HCT116 (cell line): ENCODE measurements at regions not wholly inside any gene's neighbourhood (a gene's known extent, or its start where the extent isn't known, plus 50 kb on each side); places are given as distances from the start of the nearest gene placed in this dataset.

Source experiments
- ATAC-seq: fragments of 200-7000 bp; cut with Tn5 transposase; 2 replicates; pipeline ENCODE4 v1.9.1; 2020; ENCODE audit warnings: mild to moderate bottlenecking, moderate library complexity
- BruUV-seq: library from RNA; stranded (reverse); fragments of 400-500 nt; replicated peaks from 2 replicates; lab custom pipeline; 2021; lab: Mats Ljungman, UMichigan
- CTCF ChIA-PET: fragments of 300-600 bp; sonication (Branson Sonifier 250); formaldehyde crosslinking; loops from one replicate; lab custom pipeline; 2021; ENCODE audit warnings: antibody characterized with exemption; lab: Charles Lee
- POLR2A ChIA-PET: fragments of 300-600, 350-600 bp; sonication (Branson Sonifier 250); formaldehyde crosslinking; loops from one replicate; lab custom pipeline; 2021; ENCODE audit warnings: antibody characterized with exemption; lab: Charles Lee
- RAD21 ChIA-PET, 2 experiments: fragments of 300-600 bp; sonication (Branson Sonifier 250); formaldehyde crosslinking; loops; one replicate each; lab custom pipeline; 2023; ENCODE audit warnings: low total read pairs in 2 of 2; ENCODE audit not compliant: uncharacterized antibody in 2 of 2, unreplicated experiment in 2 of 2, low non-redundant PET in 1 of 2; lab: Charles Lee
- DNase-seq: peaks from one replicate; pipeline ENCODE4 v3.0.0-alpha.2; 2010; ENCODE audit warnings: low read depth, low spot score
- H2AFZ ChIP-seq: fragments of 200-600 bp; shearing (Covaris generic), sonication (generic); 2 replicates; pipeline ENCODE4 v1.6.1; 2017; ENCODE audit warnings: low read depth, mixed run types, mixed read lengths, antibody characterized with exemption, low read length; ENCODE audit not compliant: poor library complexity, severe bottlenecking
- H3K27ac ChIP-seq: 2 replicates; pipeline ENCODE4 v1.5.1; 2012; ENCODE audit warnings: low read depth, low read length
- H3K27me3 ChIP-seq: fragments of 200-600 bp; sonication (generic); 2 replicates; pipeline ENCODE4 v1.6.1; 2016; ENCODE audit warnings: mixed run types, low read length, mixed read lengths; ENCODE audit not compliant: insufficient read depth
- H3K36me3 ChIP-seq, 2 experiments: fragments of 200-500 bp in 1 of 2; fragments of 200-600 bp in 1 of 2; sonication (Bioruptor generic) in 1 of 2; sonication (generic) in 1 of 2; 2 replicates each; pipeline versions ENCODE4 v1.5.1 to v1.6.1; 2014 to 2016; ENCODE audit warnings: low read length in 2 of 2, inconsistent platforms in 1 of 2, mixed read lengths in 1 of 2, mixed run types in 1 of 2; ENCODE audit not compliant: insufficient read depth in 2 of 2, control insufficient read depth in 1 of 2
- H3K4me1 ChIP-seq, 2 experiments: fragments of 200-600 bp in 1 of 2; sonication (generic) in 1 of 2; 2 replicates each; pipeline versions ENCODE4 v1.5.1 to v1.6.1; 2012 to 2017; ENCODE audit warnings: low read length in 2 of 2, inconsistent platforms in 1 of 2, mild to moderate bottlenecking in 1 of 2, mixed read lengths in 1 of 2, mixed run types in 1 of 2, moderate library complexity in 1 of 2; ENCODE audit not compliant: insufficient read depth in 2 of 2, control insufficient read depth in 1 of 2
- H3K4me2 ChIP-seq: fragments of 200-600 bp; sonication (generic); 2 replicates; pipeline ENCODE4 v1.6.1; 2017; ENCODE audit warnings: mixed run types, low read length, mixed read lengths
- H3K4me3 ChIP-seq, 2 experiments: fragments of 200-600 bp in 1 of 2; sonication (generic) in 1 of 2; replicated peaks in 1 of 2; 2 replicates each; pipeline ENCODE4 v1.5.1; 2011 to 2016; ENCODE audit warnings: low read length in 2 of 2, control low read depth in 1 of 2, low read depth in 1 of 2, mild to moderate bottlenecking in 1 of 2, mixed read lengths in 1 of 2, mixed run types in 1 of 2
- H3K79me2 ChIP-seq: fragments of 200-600 bp; sonication (generic); 2 replicates; pipeline ENCODE4 v1.6.1; 2017; ENCODE audit warnings: mild to moderate bottlenecking, mixed run types, low read length, moderate library complexity, mixed read lengths; ENCODE audit not compliant: insufficient read depth
- H3K9ac ChIP-seq: fragments of 200-600 bp; sonication (generic); 2 replicates; pipeline ENCODE4 v1.6.1; 2016; ENCODE audit warnings: low read length, mixed read lengths
- H3K9me2 ChIP-seq: fragments of 200-600 bp; sonication (generic), shearing (Covaris generic); 2 replicates; pipeline ENCODE4 v1.6.1; 2017; ENCODE audit warnings: mixed run types, mild to moderate bottlenecking, moderate library complexity; ENCODE audit not compliant: insufficient read depth
- H3K9me3 ChIP-seq, 2 experiments: fragments of 200-500 bp in 1 of 2; fragments of 200-600 bp in 1 of 2; sonication (Bioruptor generic) in 1 of 2; sonication (generic) in 1 of 2; 2 replicates each; pipeline ENCODE4 v1.6.1; 2014 to 2017; ENCODE audit warnings: low read length in 2 of 2, mixed read lengths in 2 of 2, inconsistent platforms in 1 of 2, low read depth in 1 of 2, mild to moderate bottlenecking in 1 of 2, mixed run types in 1 of 2, moderate library complexity in 1 of 2; ENCODE audit not compliant: control insufficient read depth in 1 of 2, insufficient read depth in 1 of 2
- H4K20me1 ChIP-seq: fragments of 200-600 bp; sonication (generic), shearing (Covaris generic); 2 replicates; pipeline ENCODE4 v1.6.1; 2017; ENCODE audit warnings: mixed run types, mild to moderate bottlenecking, moderate library complexity; ENCODE audit not compliant: insufficient read depth
- CEBPB ChIP-seq: IDR thresholded peaks from 2 replicates; pipeline ENCODE4 v1.6.1; 2012; ENCODE audit warnings: low read depth
- CTCF ChIP-seq, 3 experiments: fragments of 200-600 bp in 1 of 3; sonication (generic) in 1 of 3; IDR thresholded peaks in 2 of 3; conservative IDR thresholded peaks in 1 of 3; 2 replicates each; pipeline ENCODE4 v1.5.1; 2012 to 2017; ENCODE audit warnings: low read depth in 2 of 3, low read length in 2 of 3, antibody characterized with exemption in 1 of 3, borderline replicate concordance in 1 of 3, control low read depth in 1 of 3, mild to moderate bottlenecking in 1 of 3, mixed read lengths in 1 of 3, mixed run types in 1 of 3, moderate library complexity in 1 of 3; ENCODE audit not compliant: insufficient read depth in 1 of 3
- EGR1 ChIP-seq: IDR thresholded peaks from 2 replicates; pipeline ENCODE4 v1.6.1; 2012; ENCODE audit warnings: low read depth
- ELF1 ChIP-seq: IDR thresholded peaks from 2 replicates; pipeline ENCODE4 v1.6.1; 2012; ENCODE audit warnings: low read depth, borderline replicate concordance
- EZH2 ChIP-seq: fragments of 200-600 bp; sonication (generic); IDR thresholded peaks from 2 replicates; pipeline ENCODE4 v1.6.1; 2017; ENCODE audit warnings: antibody characterized with exemption, mixed run types
- EZH2phosphoT487 ChIP-seq: fragments of 200-600 bp; IDR thresholded peaks from 2 replicates; pipeline ENCODE4 v1.6.1; 2018; ENCODE audit warnings: antibody characterized with exemption, borderline replicate concordance
- JUND ChIP-seq: IDR thresholded peaks from 2 replicates; pipeline ENCODE4 v1.6.1; 2012
- MAX ChIP-seq: IDR thresholded peaks from 2 replicates; pipeline ENCODE4 v1.6.1; 2012
- POLR2A ChIP-seq: IDR thresholded peaks from 2 replicates; pipeline ENCODE4 v1.7.0; 2011; ENCODE audit warnings: borderline replicate concordance; ENCODE audit not compliant: insufficient read depth, insufficient read length; ENCODE audit errors: extremely low read depth
- POLR2AphosphoS5 ChIP-seq: IDR thresholded peaks from 2 replicates; pipeline ENCODE4 v1.6.1; 2011; ENCODE audit warnings: mild to moderate bottlenecking, low read depth, low read length, moderate library complexity
- RAD21 ChIP-seq: IDR thresholded peaks from 2 replicates; pipeline ENCODE4 v1.6.1; 2012; ENCODE audit warnings: low read depth, mild to moderate bottlenecking
- REST ChIP-seq: IDR thresholded peaks from 2 replicates; pipeline ENCODE4 v1.6.1; 2012; ENCODE audit warnings: low read depth
- SP1 ChIP-seq: IDR thresholded peaks from 2 replicates; pipeline ENCODE4 v1.6.1; 2012; ENCODE audit warnings: low read depth
- SRF ChIP-seq: IDR thresholded peaks from 2 replicates; pipeline ENCODE4 v1.6.1; 2012; ENCODE audit warnings: low read depth
- YY1 ChIP-seq: IDR thresholded peaks from 2 replicates; pipeline ENCODE4 v1.6.1; 2011; ENCODE audit warnings: low read length, low read depth, moderate library complexity, mild to moderate bottlenecking; ENCODE audit not compliant: insufficient replicate concordance; ENCODE audit errors: extremely low read depth
- ZBTB33 ChIP-seq: IDR thresholded peaks from 2 replicates; pipeline ENCODE4 v1.6.1; 2011; ENCODE audit warnings: mild to moderate bottlenecking, low read length, moderate library complexity; ENCODE audit not compliant: insufficient replicate concordance; ENCODE audit errors: extremely low read depth
- ZFX ChIP-seq: fragments of 450-650 bp; IDR thresholded peaks from 2 replicates; pipeline ENCODE4 v1.6.1; 2017
- intact Hi-C: fragments of 100-400 bp; cut with micrococcal nuclease; formaldehyde crosslinking; loops from 2 replicates; pipeline ENCODE4 v1.10.0; 2022

GRCh38 chr17:62897706-62898105 lies 68.3 kb upstream of the TANC2 start (continued):
- TF ChIP-seq YY1 (no peak), MAX (no peak)

- no TSS peak for BruUV-seq
- no peaks in the 10 kb centered on the region for H3K27me3 ChIP-seq
- H3K27ac ChIP-seq = no peak overlapping the region
- no peak overlapping the region for H3K4me2 ChIP-seq
- RAD21 ChIA-PET = no interaction called here
- no peaks in the 10 kb centered on the region for H4K20me1 ChIP-seq
- DNase-seq = no peak
- no peaks in the 10 kb centered on the region for H3K9me3 ChIP-seq
- no peak for ATAC-seq
- POLR2A ChIA-PET = no interaction called here
- no peak overlapping the region for H3K4me3 ChIP-seq
- CTCF ChIA-PET = no interaction called here
- H3K36me3 ChIP-seq = no peaks in the 10 kb centered on the region
- H3K9ac ChIP-seq = no peak overlapping the region
- H3K79me2 ChIP-seq = no peaks in the 10 kb centered on the region
- H3K4me1 ChIP-seq = peaks cover 6 to 14% of the 10 kb centered on the region in 2 experiments; a peak in 3 of 4 replicates
- no peaks in the 10 kb centered on the region for H3K9me2 ChIP-seq
- intact Hi-C loops = no loop called here
- H2AFZ ChIP-seq = no peak overlapping the region
- TF ChIP-seq JUND (no peak), ELF1 (no peak), EZH2 (no peak), POLR2AphosphoS5 (no peak), ZFX (no peak), EGR1 (no peak), SP1 (no peak), RAD21 (no peak), MAX (no peak), EZH2phosphoT487 (no peak), ZBTB33 (no peak), REST (no peak), CEBPB (no peak), POLR2A (no peak), SRF (no peak), CTCF (IDR thresholded peaks at IDR 0.05 in 2 of 3, conservative IDR thresholded peaks at IDR 0.05 in 1 of 3; ENCODE audit: borderline replicate concordance in 1 of 3, insufficient read depth in 1 of 3, low read depth in 2 of 3, low read length in 2 of 3) (no peak)
Observed at GRCh38 chr17:62895320-62896301, 70.4 kb upstream of the TANC2 start.
